Natural killer cell (primary cell): ENCODE measurements at regions not wholly inside any gene's neighbourhood (a gene's known extent, or its start where the extent isn't known, plus 50 kb on each side); places are given as distances from the start of the nearest gene placed in this dataset.

Experiments used
- ATAC-seq, 3 donors: fragments of 150-1000 bp in 2 of 3; fragments of 200-7000 bp in 1 of 3; cut with Tn5 transposase; 1 replicate in 1 of 3; 2 replicates in 2 of 3; pipeline ENCODE4 v1.10.0; 2021; ENCODE audit warnings: mild to moderate bottlenecking in 2 of 3, moderate library complexity in 2 of 3
- DNase-seq, 2 donors: peaks; one replicate each; pipeline versions ENCODE4 v3.0.0 to v3.0.0-alpha.2; 2013 to 2021; ENCODE audit warnings: mixed read lengths in 1 of 2
- H3K27ac ChIP-seq: one replicate; pipeline ENCODE4 v1.5.1; 2013; ENCODE audit warnings: mild to moderate bottlenecking, low read length
- H3K27me3 ChIP-seq: one replicate; pipeline ENCODE4 v1.6.1; 2013; ENCODE audit warnings: low read length; ENCODE audit not compliant: control insufficient read depth, insufficient read depth
- H3K36me3 ChIP-seq: one replicate; pipeline ENCODE4 v1.6.1; 2013; ENCODE audit warnings: low read length; ENCODE audit not compliant: control insufficient read depth, insufficient read depth
- H3K4me1 ChIP-seq: one replicate; pipeline ENCODE4 v1.6.1; 2013; ENCODE audit warnings: low read length; ENCODE audit not compliant: control insufficient read depth, insufficient read depth
- H3K4me3 ChIP-seq: one replicate; pipeline ENCODE4 v1.5.1; 2013; ENCODE audit warnings: low read length
- H3K9me3 ChIP-seq: one replicate; pipeline ENCODE4 v1.6.1; 2013; ENCODE audit warnings: low read length; ENCODE audit not compliant: control insufficient read depth, insufficient read depth
- H3K27ac Mint-ChIP-seq, 2 donors: one replicate each; pipeline ENCODE4 v1.8.0; 2022; ENCODE audit warnings: mild to moderate bottlenecking in 2 of 2, mixed read lengths in 2 of 2, moderate library complexity in 1 of 2
- H3K27me3 Mint-ChIP-seq, 2 donors: one replicate each; pipeline ENCODE4 v1.8.0; 2022; ENCODE audit warnings: low read depth in 2 of 2, mixed read lengths in 2 of 2
- H3K36me3 Mint-ChIP-seq: one replicate; pipeline ENCODE4 v1.8.0; 2022; ENCODE audit warnings: mixed read lengths
- H3K4me1 Mint-ChIP-seq, 2 donors: one replicate each; pipeline ENCODE4 v1.8.0; 2022; ENCODE audit warnings: mixed read lengths in 2 of 2
- H3K4me3 Mint-ChIP-seq: one replicate; pipeline ENCODE4 v1.8.0; 2022; ENCODE audit warnings: mild to moderate bottlenecking, moderate library complexity, mixed read lengths
- H3K9me3 Mint-ChIP-seq, 2 donors: one replicate each; pipeline ENCODE4 v1.8.0; 2022; ENCODE audit warnings: mixed read lengths in 2 of 2
- WGBS: methylation state at CpG from one replicate; pipeline ENCODE4 v1.1.7; 2013; ENCODE audit warnings: missing lambda C conversion rate; ENCODE audit not compliant: insufficient coverage; 5-methylcytosine and 5-hydroxymethylcytosine counted together
- intact Hi-C: fragments of 100-400 bp; cut with micrococcal nuclease; formaldehyde crosslinking; loops from one replicate; pipeline ENCODE4 v1.14.2; 2022
- TF ChIP-seq, protein P1 (sequence below): fragments of 200-600 bp; IDR thresholded peaks from one replicate; pipeline ENCODE4 v1.8.0; 2022; ENCODE audit warnings: antibody characterized with exemption

DNA sequence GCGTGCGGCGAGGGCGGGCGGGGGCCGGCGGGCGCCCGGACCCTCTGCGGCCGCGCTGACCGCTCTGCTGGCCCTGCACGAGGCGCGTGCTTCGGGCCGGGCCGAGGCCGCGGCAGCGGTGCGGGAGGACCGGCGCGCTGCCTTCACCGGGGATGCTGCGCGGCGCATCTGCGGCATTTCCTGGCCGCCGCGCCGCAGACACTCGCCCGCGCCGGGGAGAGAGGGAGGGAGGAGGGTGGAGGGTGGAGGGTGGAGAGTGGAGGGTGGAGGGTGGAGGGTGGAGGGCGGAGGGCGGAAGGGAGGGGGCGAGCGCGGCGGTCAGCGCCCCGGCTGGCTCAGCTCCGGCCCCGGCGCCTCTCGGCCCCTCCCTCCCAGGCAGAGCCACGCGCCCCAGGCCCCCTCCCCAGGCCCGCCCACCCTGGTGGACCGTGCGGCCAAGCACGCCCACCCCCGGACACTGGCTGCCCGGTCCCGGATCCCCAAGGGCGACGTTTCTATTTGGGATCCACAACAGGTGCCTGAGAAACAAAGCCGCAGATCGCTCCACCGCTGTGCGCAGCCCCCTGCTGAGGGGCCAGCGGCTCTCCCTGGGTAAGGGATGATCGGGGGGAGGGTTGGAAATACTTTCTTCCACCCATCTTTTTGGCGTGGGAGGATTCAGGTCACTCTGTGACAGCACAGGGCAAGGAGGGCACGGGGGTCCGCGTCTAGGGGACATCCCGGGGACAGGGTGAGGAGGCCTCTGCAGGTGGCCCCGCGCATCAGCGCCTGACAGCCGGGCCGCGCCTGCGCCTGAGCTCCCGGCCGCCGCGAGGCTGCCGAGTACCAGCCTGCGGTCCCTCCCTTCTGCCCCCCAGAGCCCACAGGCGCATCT lies 111.2 kb upstream of the BEND6 start:
- Mint-ChIP-seq H3K4me3 (peak overlapping the region; percentile 83), H3K9me3 (no peaks in the 10 kb centered on the region), H3K36me3 (no peaks in the 10 kb centered on the region), H3K4me1 (peaks cover 0 to 8% of the 10 kb centered on the region in 2 donors), H3K27ac (peak overlapping the region in 1 of 2 donors; percentile 5), H3K27me3 (peaks cover 18 to 34% of the 10 kb centered on the region in 2 donors)
- peak; percentile 40 to 71 for DNase-seq
- WGBS = under 1% methylated on average over 84 of the region's 87 CpGs
- no peaks in the 10 kb centered on the region for H3K36me3 ChIP-seq
- H3K27ac ChIP-seq = no peak overlapping the region
- peak; percentile 70 to 94 (median 90) for ATAC-seq
- H3K9me3 ChIP-seq = no peaks in the 10 kb centered on the region
- H3K4me1 ChIP-seq = peaks cover 10% of the 10 kb centered on the region
- H3K4me3 ChIP-seq = peak overlapping the region; percentile 52
- TF ChIP-seq, protein P1, sequence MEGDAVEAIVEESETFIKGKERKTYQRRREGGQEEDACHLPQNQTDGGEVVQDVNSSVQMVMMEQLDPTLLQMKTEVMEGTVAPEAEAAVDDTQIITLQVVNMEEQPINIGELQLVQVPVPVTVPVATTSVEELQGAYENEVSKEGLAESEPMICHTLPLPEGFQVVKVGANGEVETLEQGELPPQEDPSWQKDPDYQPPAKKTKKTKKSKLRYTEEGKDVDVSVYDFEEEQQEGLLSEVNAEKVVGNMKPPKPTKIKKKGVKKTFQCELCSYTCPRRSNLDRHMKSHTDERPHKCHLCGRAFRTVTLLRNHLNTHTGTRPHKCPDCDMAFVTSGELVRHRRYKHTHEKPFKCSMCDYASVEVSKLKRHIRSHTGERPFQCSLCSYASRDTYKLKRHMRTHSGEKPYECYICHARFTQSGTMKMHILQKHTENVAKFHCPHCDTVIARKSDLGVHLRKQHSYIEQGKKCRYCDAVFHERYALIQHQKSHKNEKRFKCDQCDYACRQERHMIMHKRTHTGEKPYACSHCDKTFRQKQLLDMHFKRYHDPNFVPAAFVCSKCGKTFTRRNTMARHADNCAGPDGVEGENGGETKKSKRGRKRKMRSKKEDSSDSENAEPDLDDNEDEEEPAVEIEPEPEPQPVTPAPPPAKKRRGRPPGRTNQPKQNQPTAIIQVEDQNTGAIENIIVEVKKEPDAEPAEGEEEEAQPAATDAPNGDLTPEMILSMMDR = no peak
- intact Hi-C loops = no loop called here
- peaks cover 3% of the 10 kb centered on the region for H3K27me3 ChIP-seq

DNA sequence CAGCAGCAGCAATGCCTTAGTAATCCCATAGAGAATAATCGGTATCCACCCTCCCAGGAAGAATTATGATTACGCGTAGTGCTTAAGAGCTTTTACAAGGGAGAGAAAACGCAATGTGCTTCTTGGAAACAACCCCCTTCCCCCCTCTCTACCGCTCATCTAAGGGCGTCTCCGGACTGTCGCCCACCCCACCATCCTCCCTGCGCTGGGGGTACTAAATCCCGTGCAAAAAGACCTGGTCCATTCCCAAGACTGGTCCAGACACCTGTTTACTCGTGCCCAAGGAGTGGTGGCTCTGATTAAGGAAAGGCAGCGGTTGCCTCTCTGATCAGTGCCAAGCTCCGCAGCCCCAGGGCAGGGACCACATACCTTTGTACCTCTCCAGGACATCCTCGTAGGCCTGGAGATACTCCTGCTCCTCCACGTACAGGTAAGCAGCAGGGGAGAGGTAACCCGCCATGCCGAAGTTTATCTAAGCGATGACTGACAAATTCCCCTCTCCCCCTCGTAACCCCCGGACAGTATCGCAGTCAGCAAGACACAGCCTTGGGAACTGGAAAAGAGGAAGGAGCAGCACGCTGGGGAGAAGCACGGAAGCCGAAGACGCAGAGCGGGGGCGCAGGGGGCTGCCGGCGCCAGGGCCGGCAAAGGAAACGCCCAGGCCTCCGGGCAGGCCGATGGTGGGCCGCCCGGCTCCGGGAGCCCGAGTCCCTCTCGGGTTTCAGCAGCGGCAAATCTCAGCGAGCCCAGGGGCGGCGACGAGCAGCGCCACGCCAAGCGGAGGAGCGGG lies 112.0 kb upstream of the BEND6 start:
- no peaks in the 10 kb centered on the region for H3K9me3 Mint-ChIP-seq
- ATAC-seq = peak in 2 of 3 donors; percentile 5 to 7
- 4% methylated on average over 47 of the region's 47 CpGs for WGBS
- Histone ChIP-seq H3K27me3 (peaks cover 3% of the 10 kb centered on the region), H3K36me3 (no peaks in the 10 kb centered on the region), H3K9me3 (no peaks in the 10 kb centered on the region), H3K27ac (no peak overlapping the region), H3K4me1 (peaks cover 10% of the 10 kb centered on the region), H3K4me3 (peak overlapping the region; percentile 7)
- H3K4me3 Mint-ChIP-seq = peak overlapping the region; percentile 83
- H3K27ac Mint-ChIP-seq = peak overlapping the region in 1 of 2 donors; percentile 45
- TF ChIP-seq, protein P1 = no peak
- peak in 1 of 2 donors; percentile 4 for DNase-seq
- H3K36me3 Mint-ChIP-seq = no peaks in the 10 kb centered on the region
- peaks cover 0 to 8% of the 10 kb centered on the region in 2 donors for H3K4me1 Mint-ChIP-seq
- intact Hi-C loops = no loop called here
- peaks cover 18 to 36% of the 10 kb centered on the region in 2 donors for H3K27me3 Mint-ChIP-seq

DNA sequence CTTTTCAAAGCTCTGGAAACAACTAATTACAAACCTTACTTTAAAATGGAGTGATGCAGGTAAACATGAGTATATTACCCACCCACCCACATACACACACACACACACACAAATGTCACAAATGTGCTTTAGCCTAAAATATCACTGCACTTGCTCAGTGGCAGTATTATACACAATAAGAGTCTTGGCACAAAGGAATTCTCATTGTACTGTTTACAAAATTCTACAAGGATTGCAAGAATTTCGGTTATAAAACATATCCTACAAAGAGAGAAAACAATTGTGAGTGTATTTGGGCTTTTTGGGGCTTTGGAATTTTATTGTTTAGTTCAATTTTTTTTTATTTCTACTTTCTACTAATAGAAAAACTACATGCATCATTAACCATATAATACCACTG lies 113.2 kb upstream of the BEND6 start:
- H3K4me3 ChIP-seq = no peak overlapping the region
- Mint-ChIP-seq H3K9me3 (no peaks in the 10 kb centered on the region), H3K4me3 (no peak overlapping the region), H3K4me1 (peaks cover 0 to 8% of the 10 kb centered on the region in 2 donors), H3K27ac (no peak overlapping the region), H3K27me3 (peaks cover 23 to 43% of the 10 kb centered on the region in 2 donors), H3K36me3 (no peaks in the 10 kb centered on the region)
- no CpG with 5 or more reads among the region's 1 CpG for WGBS
- peaks cover 3% of the 10 kb centered on the region for H3K27me3 ChIP-seq
- intact Hi-C loops = no loop called here
- H3K36me3 ChIP-seq = no peaks in the 10 kb centered on the region
- no peak for ATAC-seq
- H3K27ac ChIP-seq = no peak overlapping the region
- TF ChIP-seq, protein P1 = no peak
- H3K9me3 ChIP-seq = no peaks in the 10 kb centered on the region
- no peak for DNase-seq
- H3K4me1 ChIP-seq = peaks cover 10% of the 10 kb centered on the region
